Globus pallidus (tissue), 1 donor: ENCODE measurements at regions not wholly inside any gene's neighbourhood (a gene's known extent, or its start where the extent isn't known, plus 50 kb on each side); places are given as distances from the start of the nearest gene placed in this dataset.

Experiments
- DNase-seq: peaks from one replicate; pipeline ENCODE4 v3.0.0-alpha.2; 2015; ENCODE audit warnings: low spot score

GRCh38 chr3:111473550-111473949, 68.4 kb upstream of the CD96 start:
- no peak for DNase-seq

DNA sequence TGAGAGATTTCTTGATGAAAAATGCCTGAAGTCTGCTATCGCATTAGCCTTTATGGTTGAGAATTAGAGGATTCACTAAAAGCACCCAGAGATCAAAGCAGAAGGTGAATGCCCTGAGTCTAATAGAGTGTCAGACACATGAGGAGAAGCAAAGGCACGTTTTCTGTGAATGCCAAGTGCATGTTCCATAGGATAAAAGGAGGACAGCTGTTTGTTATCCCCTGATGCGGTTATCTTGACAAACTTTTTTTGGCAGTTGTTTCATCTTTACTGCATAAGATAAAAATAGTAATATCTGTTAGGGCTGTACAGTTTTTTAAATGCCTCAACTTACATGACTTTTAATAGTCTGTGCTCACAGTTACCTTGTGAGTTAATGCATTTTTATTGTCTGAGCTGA, 65.3 kb upstream of the CD96 start:
- no peak for DNase-seq

DNA sequence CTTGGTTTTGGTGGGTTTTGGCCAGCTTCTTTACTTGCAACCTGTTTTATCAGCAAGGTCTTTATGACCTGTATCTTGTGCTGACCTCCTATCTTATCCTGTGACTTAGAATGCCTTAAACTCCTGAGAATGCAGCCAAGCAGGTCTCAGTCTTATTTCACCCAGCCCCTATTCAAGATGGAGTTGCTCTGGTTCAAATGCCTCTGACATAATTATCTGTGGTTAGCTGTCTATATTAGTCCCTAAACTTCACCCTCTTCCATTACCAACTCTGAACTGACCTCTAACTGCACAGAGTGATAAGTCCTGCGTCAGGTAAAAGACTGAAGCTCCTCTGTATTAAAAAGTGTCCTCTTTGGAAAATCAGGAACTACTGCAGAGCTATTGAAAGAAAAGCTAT, 61.9 kb upstream of the CD96 start:
- no peak for DNase-seq

- DNase-seq, result no peak
Observed at GRCh38 chr3:111481551-111481950, 60.4 kb upstream of the CD96 start.

DNA sequence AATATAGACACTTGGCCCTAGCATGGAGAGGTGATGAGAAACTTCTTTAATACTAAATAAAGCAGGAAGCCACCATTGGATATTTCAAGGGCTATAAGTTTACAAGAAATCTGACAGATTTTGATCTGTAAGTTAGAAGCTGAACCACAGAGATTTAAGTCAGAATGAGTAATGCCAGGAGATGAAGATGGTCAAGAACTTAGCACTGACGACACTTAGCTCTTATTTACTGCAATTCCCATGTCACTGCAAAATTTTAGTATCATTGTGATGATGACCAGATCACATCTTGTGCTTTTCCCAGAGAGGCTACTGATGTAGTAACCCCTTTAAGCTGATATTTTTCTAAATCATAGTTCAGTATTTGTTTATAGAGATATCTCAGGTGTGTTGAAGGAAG, 59.4 kb upstream of the CD96 start:
- DNase-seq, result no peak

DNA sequence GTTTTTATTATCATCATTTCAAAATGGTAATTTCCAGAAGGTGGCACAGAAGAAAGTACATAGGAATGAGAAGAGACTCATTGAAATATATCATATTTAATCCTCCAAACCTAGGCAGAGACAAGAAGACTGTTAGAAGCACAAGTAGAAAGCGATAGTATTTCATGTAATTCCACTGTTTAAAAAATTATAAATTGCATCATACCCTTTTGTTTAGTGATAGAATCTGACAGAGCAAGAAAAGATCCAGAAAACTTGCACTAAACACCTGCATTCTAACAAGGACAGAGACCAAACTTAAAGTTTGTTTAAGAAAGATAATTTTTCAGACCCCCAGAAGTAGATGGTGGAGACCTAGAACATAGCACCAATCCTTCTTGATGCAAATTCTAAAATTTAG, 56.9 kb upstream of the CD96 start:
- no peak for DNase-seq
